ENCODE measurements at regions not wholly inside any gene's neighbourhood (a gene's known extent, or its start where the extent isn't known, plus 50 kb on each side); places are given as distances from the start of the nearest gene placed in this dataset.

- no peak for TF ChIP-seq TAF1 (IDR thresholded peaks at IDR 0.05; ENCODE audit: borderline replicate concordance, insufficient read depth, low read length)
- no peak for TF ChIP-seq REST (IDR thresholded peaks at IDR 0.05; ENCODE audit: insufficient read depth in 1 of 2, low read depth in 2 of 2, low read length in 2 of 2)
- TF ChIP-seq SIN3A (IDR thresholded peaks at IDR 0.05; ENCODE audit: borderline replicate concordance, insufficient read depth, low read length), result no peak
- TF ChIP-seq POLR2AphosphoS5 (IDR thresholded peaks at IDR 0.05; ENCODE audit: low read depth, low read length), result no peak
- TF ChIP-seq FOXP2 (optimal IDR thresholded peaks at IDR 0.05; ENCODE audit: borderline replicate concordance, extremely low read depth, extremely low read length, insufficient read depth), result no peak
Measured at GRCh38 chr2:5528706-5529105, 163.5 kb upstream of the SOX11 start.

GRCh38 chr2:5530011-5530696 is 162.0 kb upstream of the SOX11 start:
- TF ChIP-seq POLR2AphosphoS5 (IDR thresholded peaks at IDR 0.05; ENCODE audit: low read depth, low read length) (no peak), TAF1 (IDR thresholded peaks at IDR 0.05; ENCODE audit: borderline replicate concordance, insufficient read depth, low read length) (no peak)

- TF ChIP-seq SIN3A (IDR thresholded peaks at IDR 0.05; ENCODE audit: borderline replicate concordance, insufficient read depth, low read length), result no peak
- TF ChIP-seq TAF1 (IDR thresholded peaks at IDR 0.05; ENCODE audit: borderline replicate concordance, insufficient read depth, low read length), result no peak
- TF ChIP-seq FOXP2 (optimal IDR thresholded peaks at IDR 0.05; ENCODE audit: borderline replicate concordance, extremely low read depth, extremely low read length, insufficient read depth), result no peak
- no peak for TF ChIP-seq REST (IDR thresholded peaks at IDR 0.05; ENCODE audit: insufficient read depth in 1 of 2, low read depth in 2 of 2, low read length in 2 of 2)
- no peak for TF ChIP-seq POLR2AphosphoS5 (IDR thresholded peaks at IDR 0.05; ENCODE audit: low read depth, low read length)
Measured at GRCh38 chr2:5535301-5535700, 156.9 kb upstream of the SOX11 start.

GRCh38 chr2:5537180-5537688 is 154.9 kb upstream of the SOX11 start:
- TF ChIP-seq POLR2AphosphoS5 (IDR thresholded peaks at IDR 0.05; ENCODE audit: low read depth, low read length) (no peak), REST (IDR thresholded peaks at IDR 0.05; ENCODE audit: insufficient read depth in 1 of 2, low read depth in 2 of 2, low read length in 2 of 2) (no peak), SIN3A (IDR thresholded peaks at IDR 0.05; ENCODE audit: borderline replicate concordance, insufficient read depth, low read length) (no peak), TAF1 (IDR thresholded peaks at IDR 0.05; ENCODE audit: borderline replicate concordance, insufficient read depth, low read length) (no peak)

GRCh38 chr2:5538313-5538712 is 153.9 kb upstream of the SOX11 start:
- no peak for TF ChIP-seq POLR2AphosphoS5 (IDR thresholded peaks at IDR 0.05; ENCODE audit: low read depth, low read length)
- no peak for TF ChIP-seq SIN3A (IDR thresholded peaks at IDR 0.05; ENCODE audit: borderline replicate concordance, insufficient read depth, low read length)

GRCh38 chr2:5538772-5539171 is 153.4 kb upstream of the SOX11 start:
- TF ChIP-seq TAF1 (IDR thresholded peaks at IDR 0.05; ENCODE audit: borderline replicate concordance, insufficient read depth, low read length), result no peak
- TF ChIP-seq POLR2AphosphoS5 (IDR thresholded peaks at IDR 0.05; ENCODE audit: low read depth, low read length), result no peak
- no peak for TF ChIP-seq SIN3A (IDR thresholded peaks at IDR 0.05; ENCODE audit: borderline replicate concordance, insufficient read depth, low read length)
- TF ChIP-seq FOXP2 (optimal IDR thresholded peaks at IDR 0.05; ENCODE audit: borderline replicate concordance, extremely low read depth, extremely low read length, insufficient read depth), result no peak
- no peak for TF ChIP-seq REST (IDR thresholded peaks at IDR 0.05; ENCODE audit: insufficient read depth in 1 of 2, low read depth in 2 of 2, low read length in 2 of 2)
